ENCODE measurements at regions not wholly inside any gene's neighbourhood (a gene's known extent, or its start where the extent isn't known, plus 50 kb on each side); places are given as distances from the start of the nearest gene placed in this dataset.

- Histone ChIP-seq H3K27ac (ENCODE audit: low read depth, low read length, poor library complexity, severe bottlenecking) (no peak overlapping the region), H3K36me3 (ENCODE audit: insufficient read depth, low read length) (no peaks in the 10 kb centered on the region), H2AFZ (ENCODE audit: low read length) (no peak overlapping the region), H3K9me3 (ENCODE audit: low read length) (no peaks in the 10 kb centered on the region), H3K4me2 (ENCODE audit: low read length) (no peak overlapping the region), H3K4me3 (ENCODE audit: low read depth, low read length, poor library complexity, severe bottlenecking) (no peak overlapping the region), H4K20me1 (ENCODE audit: insufficient read depth, low read length) (no peaks in the 10 kb centered on the region), H3K4me1 (ENCODE audit: insufficient read depth, low read length, poor library complexity, severe bottlenecking) (no peaks in the 10 kb centered on the region), H3K79me2 (ENCODE audit: insufficient read depth, low read depth, low read length) (no peaks in the 10 kb centered on the region), H3K9me2 (ENCODE audit: insufficient read depth, low read length) (no peaks in the 10 kb centered on the region)
- POLR2A ChIA-PET, result interaction anchor here (1.4 kb wide), 1 partner anchor 24 kb away, joined by 3 read pairs; no protein-coding TSS in a partner anchor
- no peak for TF ChIP-seq EZH2phosphoT487 (IDR thresholded peaks at IDR 0.05; ENCODE audit: borderline replicate concordance, low read depth, low read length)
- TF ChIP-seq CTCF (conservative IDR thresholded peaks at IDR 0.05; ENCODE audit: low read length), result no peak
- DNase-seq (ENCODE audit: low spot score), result no peak
- CTCF ChIA-PET (ENCODE audit: unreplicated experiment), result no interaction called here
- intact Hi-C loops (cut with micrococcal nuclease; ENCODE audit: unreplicated experiment), result no loop called here
- no TSS peak for BruUV-seq (replicated peaks)
Measured at GRCh38 chr9:119727988-119728387, 358.8 kb upstream of the BRINP1 start.

- H3K36me3 ChIP-seq (ENCODE audit: insufficient read depth, low read length), result no peaks in the 10 kb centered on the region
- H3K4me3 ChIP-seq (ENCODE audit: low read depth, low read length, poor library complexity, severe bottlenecking), result no peak overlapping the region
- BruUV-seq (replicated peaks), result no TSS peak
- H3K27ac ChIP-seq (ENCODE audit: low read depth, low read length, poor library complexity, severe bottlenecking), result no peak overlapping the region
- no peak overlapping the region for H2AFZ ChIP-seq (ENCODE audit: low read length)
- no peaks in the 10 kb centered on the region for H3K4me1 ChIP-seq (ENCODE audit: insufficient read depth, low read length, poor library complexity, severe bottlenecking)
- no peaks in the 10 kb centered on the region for H3K9me2 ChIP-seq (ENCODE audit: insufficient read depth, low read length)
- no peak overlapping the region for H3K4me2 ChIP-seq (ENCODE audit: low read length)
- TF ChIP-seq CTCF (conservative IDR thresholded peaks at IDR 0.05; ENCODE audit: low read length) (no peak), EZH2phosphoT487 (IDR thresholded peaks at IDR 0.05; ENCODE audit: borderline replicate concordance, low read depth, low read length) (no peak)
- POLR2A ChIA-PET, result no interaction called here
- H3K79me2 ChIP-seq (ENCODE audit: insufficient read depth, low read depth, low read length), result no peaks in the 10 kb centered on the region
- no peaks in the 10 kb centered on the region for H3K9me3 ChIP-seq (ENCODE audit: low read length)
- H4K20me1 ChIP-seq (ENCODE audit: insufficient read depth, low read length), result no peaks in the 10 kb centered on the region
- CTCF ChIA-PET (ENCODE audit: unreplicated experiment), result no interaction called here
- DNase-seq (ENCODE audit: low spot score), result no peak
- intact Hi-C loops (cut with micrococcal nuclease; ENCODE audit: unreplicated experiment), result no loop called here
Measured at GRCh38 chr9:119726035-119726434, 356.8 kb upstream of the BRINP1 start.

GRCh38 chr9:119722384-119722783 lies 353.1 kb upstream of the BRINP1 start:
- no TSS peak for BruUV-seq (replicated peaks)

More at GRCh38 chr9:119722384-119722783, 353.1 kb upstream of the BRINP1 start:
- no peak overlapping the region for H2AFZ ChIP-seq (ENCODE audit: low read length)
- CTCF ChIA-PET (ENCODE audit: unreplicated experiment), result no interaction called here
- H3K9me2 ChIP-seq (ENCODE audit: insufficient read depth, low read length), result no peaks in the 10 kb centered on the region
- no peak overlapping the region for H3K4me3 ChIP-seq (ENCODE audit: low read depth, low read length, poor library complexity, severe bottlenecking)
- intact Hi-C loops (cut with micrococcal nuclease; ENCODE audit: unreplicated experiment), result no loop called here
- no peak overlapping the region for H3K4me2 ChIP-seq (ENCODE audit: low read length)
- TF ChIP-seq CTCF (conservative IDR thresholded peaks at IDR 0.05; ENCODE audit: low read length), result no peak
- DNase-seq (ENCODE audit: low spot score), result no peak
- POLR2A ChIA-PET, result interaction anchor here (0.6 kb wide), 1 partner anchor 1487 kb away, joined by 3 read pairs; no protein-coding TSS in a partner anchor
- H3K27ac ChIP-seq (ENCODE audit: low read depth, low read length, poor library complexity, severe bottlenecking), result no peak overlapping the region
- no peaks in the 10 kb centered on the region for H3K79me2 ChIP-seq (ENCODE audit: insufficient read depth, low read depth, low read length)
- no peaks in the 10 kb centered on the region for H3K4me1 ChIP-seq (ENCODE audit: insufficient read depth, low read length, poor library complexity, severe bottlenecking)
- H4K20me1 ChIP-seq (ENCODE audit: insufficient read depth, low read length), result no peaks in the 10 kb centered on the region
- no peaks in the 10 kb centered on the region for H3K36me3 ChIP-seq (ENCODE audit: insufficient read depth, low read length)
- H3K9me3 ChIP-seq (ENCODE audit: low read length), result no peaks in the 10 kb centered on the region

Measured in OCI-LY7 (cell line).